ENCODE measurements at regions not wholly inside any gene's neighbourhood (a gene's known extent, or its start where the extent isn't known, plus 50 kb on each side); places are given as distances from the start of the nearest gene placed in this dataset.

DNA sequence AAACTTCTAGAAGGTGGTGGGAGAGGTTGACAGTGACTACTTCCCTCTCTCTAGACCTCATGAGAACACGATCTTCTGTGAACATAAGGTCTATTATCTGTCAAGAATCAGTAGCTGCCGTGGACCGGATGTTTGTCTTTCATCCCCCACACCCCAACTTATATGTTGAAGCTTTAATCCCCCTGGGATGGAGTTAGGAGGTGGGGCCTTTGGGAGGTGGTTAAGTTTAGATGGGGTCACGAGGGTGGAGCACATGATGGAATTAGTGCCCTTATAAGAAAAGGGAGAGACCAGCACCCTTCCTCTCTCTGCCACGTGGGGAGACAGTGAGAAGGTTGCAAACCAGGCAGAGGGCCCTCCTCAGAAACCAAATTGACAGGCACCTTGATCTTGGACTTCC is 409.1 kb downstream of the QKI start:
- TF ChIP-seq, protein P1, sequence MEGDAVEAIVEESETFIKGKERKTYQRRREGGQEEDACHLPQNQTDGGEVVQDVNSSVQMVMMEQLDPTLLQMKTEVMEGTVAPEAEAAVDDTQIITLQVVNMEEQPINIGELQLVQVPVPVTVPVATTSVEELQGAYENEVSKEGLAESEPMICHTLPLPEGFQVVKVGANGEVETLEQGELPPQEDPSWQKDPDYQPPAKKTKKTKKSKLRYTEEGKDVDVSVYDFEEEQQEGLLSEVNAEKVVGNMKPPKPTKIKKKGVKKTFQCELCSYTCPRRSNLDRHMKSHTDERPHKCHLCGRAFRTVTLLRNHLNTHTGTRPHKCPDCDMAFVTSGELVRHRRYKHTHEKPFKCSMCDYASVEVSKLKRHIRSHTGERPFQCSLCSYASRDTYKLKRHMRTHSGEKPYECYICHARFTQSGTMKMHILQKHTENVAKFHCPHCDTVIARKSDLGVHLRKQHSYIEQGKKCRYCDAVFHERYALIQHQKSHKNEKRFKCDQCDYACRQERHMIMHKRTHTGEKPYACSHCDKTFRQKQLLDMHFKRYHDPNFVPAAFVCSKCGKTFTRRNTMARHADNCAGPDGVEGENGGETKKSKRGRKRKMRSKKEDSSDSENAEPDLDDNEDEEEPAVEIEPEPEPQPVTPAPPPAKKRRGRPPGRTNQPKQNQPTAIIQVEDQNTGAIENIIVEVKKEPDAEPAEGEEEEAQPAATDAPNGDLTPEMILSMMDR (conservative IDR thresholded peaks at IDR 0.05), result no peak
- no peak overlapping the region for H3K27ac ChIP-seq

- no peak overlapping the region for H3K27ac ChIP-seq
- TF ChIP-seq, protein P1 (conservative IDR thresholded peaks at IDR 0.05), result no peak
Measured at GRCh38 chr6:163820745-163821458, 406.4 kb downstream of the QKI start.

DNA sequence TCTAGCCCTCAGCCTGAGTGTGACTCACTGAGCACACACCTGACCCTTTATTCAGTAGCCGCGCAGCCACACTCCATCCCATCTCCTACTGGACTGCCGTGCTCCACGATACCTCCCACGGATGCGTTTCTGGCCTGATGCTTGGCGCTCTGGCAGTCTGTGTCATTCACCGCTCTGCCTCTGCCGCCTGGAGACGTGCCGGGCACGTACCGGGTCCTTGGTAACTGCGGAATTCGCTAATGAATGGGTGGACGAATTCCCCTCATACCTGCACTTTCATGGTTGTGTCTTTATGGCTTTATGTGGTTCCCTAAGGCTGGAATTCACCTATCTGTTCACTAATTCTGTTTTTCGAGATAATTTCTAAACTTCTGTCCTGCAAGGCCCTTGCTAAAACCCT is 405.7 kb downstream of the QKI start:
- H3K27ac ChIP-seq, result no peak overlapping the region
- TF ChIP-seq, protein P1 (conservative IDR thresholded peaks at IDR 0.05), result no peak

- no peak overlapping the region for H3K27ac ChIP-seq
- TF ChIP-seq, protein P1 (conservative IDR thresholded peaks at IDR 0.05), result no peak
Measured at GRCh38 chr6:163818719-163819118, 404.2 kb downstream of the QKI start.

DNA sequence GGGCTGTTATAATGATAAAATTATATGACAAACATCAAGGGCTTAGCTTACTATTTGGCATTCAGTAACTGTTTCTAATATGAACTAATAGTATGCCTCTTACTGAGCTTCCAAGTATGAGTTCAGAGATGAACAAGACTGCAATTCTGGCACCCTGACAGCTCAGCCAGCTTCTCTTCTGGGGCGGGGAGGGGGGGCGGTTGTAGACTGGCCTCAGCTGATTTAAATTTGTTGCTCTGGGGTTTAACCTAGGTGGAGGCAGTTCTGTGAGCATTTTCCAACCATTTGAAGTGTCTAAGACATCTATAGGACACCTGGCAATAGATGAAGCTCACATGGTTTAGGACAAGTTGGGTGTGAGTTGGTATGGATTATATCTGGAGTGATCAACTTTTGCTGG is 401.9 kb downstream of the QKI start:
- H3K27ac ChIP-seq, result no peak overlapping the region

DNA sequence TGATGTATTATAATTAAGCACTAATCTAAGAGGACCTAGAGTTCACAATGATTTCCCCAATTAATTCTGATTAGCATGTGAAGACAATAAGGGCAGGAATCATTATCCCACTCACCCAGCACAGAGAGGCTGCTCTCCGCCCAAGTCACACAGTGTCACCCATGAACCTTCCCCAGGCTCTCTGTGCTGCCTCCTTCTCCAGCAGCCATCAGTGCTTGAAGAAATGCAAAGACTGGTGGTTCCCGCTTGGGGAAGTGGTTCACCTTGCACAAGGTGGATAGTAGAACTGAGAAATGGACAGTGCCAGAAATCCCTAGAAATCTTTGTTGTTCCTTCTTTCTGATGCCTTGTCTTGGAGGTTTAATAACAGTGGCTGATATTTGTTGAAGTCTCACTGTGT is 401.3 kb downstream of the QKI start:
- TF ChIP-seq, protein P1 (conservative IDR thresholded peaks at IDR 0.05), result no peak
- no peak overlapping the region for H3K27ac ChIP-seq

More for the DNA sequence above, 401.9 kb downstream of the QKI start:
- TF ChIP-seq, protein P1 (conservative IDR thresholded peaks at IDR 0.05), result no peak

DNA sequence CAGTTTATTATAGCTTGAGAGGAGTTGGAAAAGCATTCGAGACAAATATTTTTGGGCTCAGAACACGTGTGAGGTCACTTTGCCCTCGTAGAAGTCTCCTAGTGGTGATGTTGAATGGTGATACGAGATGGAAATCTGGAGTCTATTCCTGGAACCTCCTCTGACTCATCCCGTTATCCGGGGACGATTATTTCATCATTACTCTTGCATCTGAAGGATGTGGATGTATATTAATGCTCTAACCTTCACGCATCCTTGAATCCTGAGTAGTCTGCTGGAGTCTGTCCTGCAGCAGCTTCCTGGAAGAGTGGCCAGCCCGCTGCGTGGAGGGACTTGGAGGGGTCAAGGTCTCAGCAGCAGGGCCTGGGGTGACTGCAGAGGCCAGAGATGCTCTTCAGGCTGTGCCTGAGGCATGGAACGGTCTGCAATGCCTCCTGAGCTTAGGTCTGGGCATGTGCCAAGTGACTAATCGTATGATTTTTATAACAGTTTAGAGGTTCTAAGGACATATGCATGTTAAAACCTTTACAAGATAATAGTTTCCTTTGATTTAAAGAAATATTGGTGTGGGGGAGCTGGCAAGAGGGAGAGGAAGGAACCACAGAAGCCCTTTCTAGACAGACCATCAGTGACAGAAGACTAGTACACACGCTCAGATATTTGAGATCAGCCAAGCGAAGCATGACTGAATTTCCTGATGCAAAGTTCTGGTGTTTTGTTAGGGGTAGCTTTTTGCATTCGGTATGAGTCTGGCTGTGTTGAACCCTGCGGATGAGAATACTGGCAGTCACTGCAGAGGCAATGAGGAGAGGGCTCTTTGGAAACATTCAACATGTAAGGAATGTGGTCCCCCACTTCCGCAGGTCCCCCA is 400.2 kb downstream of the QKI start:
- H3K27ac ChIP-seq, result no peak overlapping the region
- TF ChIP-seq, protein P1 (conservative IDR thresholded peaks at IDR 0.05), result no peak
